ENCODE measurements at regions not wholly inside any gene's neighbourhood (a gene's known extent, or its start where the extent isn't known, plus 50 kb on each side); places are given as distances from the start of the nearest gene placed in this dataset.
"Not testable (repeated sequence)": the region's sequence is repeated elsewhere in the genome, so short reads cannot be mapped to it uniquely, and the experiment has no call there.

- DNase-seq: peak; percentile 44
These were observed 687.8 kb downstream of the FAM181B start for GRCh38 chr11:82045748-82046457.

- DNase-seq: peak; percentile 36
These were observed 690.3 kb downstream of the FAM181B start for GRCh38 chr11:82043316-82043715.

GRCh38 chr11:82041764-82042163 lies 691.9 kb downstream of the FAM181B start:
- DNase-seq: no peak

GRCh38 chr11:82038154-82038553 lies 695.5 kb downstream of the FAM181B start:
- DNase-seq: no peak

GRCh38 chr11:82034527-82034926 lies 699.1 kb downstream of the FAM181B start:
- DNase-seq: no peak

GRCh38 chr11:82027335-82027734 lies 706.3 kb downstream of the FAM181B start:
- DNase-seq: not testable (repeated sequence)

GRCh38 chr11:82024760-82025159 lies 708.9 kb downstream of the FAM181B start:
- DNase-seq: no peak

GRCh38 chr11:82012276-82012675 lies 721.4 kb downstream of the FAM181B start:
- no peak for DNase-seq

GRCh38 chr11:82009133-82009532 lies 724.5 kb downstream of the FAM181B start:
- DNase-seq: no peak

- no peak for DNase-seq
These were observed 726.1 kb downstream of the FAM181B start for GRCh38 chr11:82007521-82007920.

- DNase-seq: peak; percentile 12
These were observed 729.0 kb downstream of the FAM181B start for GRCh38 chr11:82004537-82005213.

- DNase-seq: peak; percentile 59
These were observed 729.8 kb downstream of the FAM181B start for GRCh38 chr11:82003671-82004515.

GRCh38 chr11:82003024-82003423 lies 730.6 kb downstream of the FAM181B start:
- no peak for DNase-seq

- DNase-seq: no peak
These were observed 737.8 kb downstream of the FAM181B start for GRCh38 chr11:81995889-81996288.

- no peak for DNase-seq
These were observed 739.9 kb downstream of the FAM181B start for GRCh38 chr11:81993755-81994154.

- no peak for DNase-seq
These were observed 742.8 kb downstream of the FAM181B start for GRCh38 chr11:81990659-81991443.

- no peak for DNase-seq
These were observed 744.6 kb downstream of the FAM181B start for GRCh38 chr11:81989093-81989492.

GRCh38 chr11:81987829-81988472 lies 745.7 kb downstream of the FAM181B start:
- peak; percentile 30 for DNase-seq

- DNase-seq: no peak
These were observed 747.0 kb downstream of the FAM181B start for GRCh38 chr11:81986556-81987161.

GRCh38 chr11:81979448-81979847 lies 754.2 kb downstream of the FAM181B start:
- DNase-seq: no peak

- DNase-seq: no peak
These were observed 758.3 kb downstream of the FAM181B start for GRCh38 chr11:81975261-81975900.
